ENCODE measurements at regions not wholly inside any gene's neighbourhood (a gene's known extent, or its start where the extent isn't known, plus 50 kb on each side); places are given as distances from the start of the nearest gene placed in this dataset.

GRCh38 chr2:217626926-217627325 lies 375.9 kb downstream of the TNS1 start:
- no peak overlapping the region for H3K4me2 ChIP-seq
- H3K4me1 Mint-ChIP-seq = peaks cover 15% of the 10 kb centered on the region
- DNase-seq (ENCODE audit: low spot score) (no peak), ATAC-seq (no peak)
- H3K36me3 Mint-ChIP-seq (ENCODE audit: low read depth) = no peaks in the 10 kb centered on the region
- no peaks in the 10 kb centered on the region for H3K27me3 ChIP-seq (ENCODE audit: insufficient read depth)
- H3K9me3 Mint-ChIP-seq = no peaks in the 10 kb centered on the region
- H3K27ac ChIP-seq (ENCODE audit: low read depth) = no peak overlapping the region
- no peaks in the 10 kb centered on the region for H3K79me2 ChIP-seq (replicated peaks; ENCODE audit: insufficient read depth)
- H3F3A ChIP-seq (replicated peaks; ENCODE audit: low read depth) = no peaks in the 10 kb centered on the region
- no peaks in the 10 kb centered on the region for H4K20me1 ChIP-seq (replicated peaks; ENCODE audit: insufficient read depth)
- no peak overlapping the region for H3K4me3 Mint-ChIP-seq
- no peaks in the 10 kb centered on the region for H3K9me2 ChIP-seq (ENCODE audit: insufficient read depth)
- no peaks in the 10 kb centered on the region for H3K36me3 ChIP-seq (ENCODE audit: insufficient read depth)
- TF ChIP-seq EZH2phosphoT487 (IDR thresholded peaks at IDR 0.05; ENCODE audit: unreplicated experiment) = no peak
- TF ChIP-seq EZH2 (IDR thresholded peaks at IDR 0.05; ENCODE audit: low read depth, unreplicated experiment) = no peak
- no peak for TF ChIP-seq ZNF462 (CRISPR knock-in tag; IDR thresholded peaks at IDR 0.05)
- TF ChIP-seq NANOG (IDR thresholded peaks at IDR 0.05; ENCODE audit: borderline replicate concordance) = no peak
- no peak for TF ChIP-seq JUNB (IDR thresholded peaks at IDR 0.05; ENCODE audit: unreplicated experiment)
- TF ChIP-seq POLR2AphosphoS5 (IDR thresholded peaks at IDR 0.05; ENCODE audit: low read depth) = no peak
- no peak for TF ChIP-seq ETS1 (IDR thresholded peaks at IDR 0.05)
- no peak for TF ChIP-seq CREB1 (CRISPR knock-in tag; IDR thresholded peaks at IDR 0.05; ENCODE audit: low read depth)
- no peak for TF ChIP-seq CTCF (conservative IDR thresholded peaks at IDR 0.05; ENCODE audit: low read depth in 2 of 2)
- TF ChIP-seq REST (IDR thresholded peaks at IDR 0.05; ENCODE audit: unreplicated experiment) = no peak
- TF ChIP-seq ZNF331 (CRISPR knock-in tag; IDR thresholded peaks at IDR 0.05; ENCODE audit: low read depth) = no peak
- TF ChIP-seq ZNF114 (CRISPR knock-in tag; IDR thresholded peaks at IDR 0.05) = no peak
- no peak for TF ChIP-seq STAT1 (IDR thresholded peaks at IDR 0.05; ENCODE audit: unreplicated experiment)
- peaks cover 8% of the 10 kb centered on the region for H3K4me1 ChIP-seq (ENCODE audit: insufficient read depth)
- no peak overlapping the region for H3K27ac Mint-ChIP-seq
- no peak overlapping the region for H2AFZ ChIP-seq
- peaks cover 10% of the 10 kb centered on the region for H3K27me3 Mint-ChIP-seq (ENCODE audit: insufficient read depth, low read depth, poor library complexity)
- H3K4me3 ChIP-seq = no peak overlapping the region
